ENCODE measurements at regions not wholly inside any gene's neighbourhood (a gene's known extent, or its start where the extent isn't known, plus 50 kb on each side); places are given as distances from the start of the nearest gene placed in this dataset.

- Mint-ChIP-seq H3K27ac (no peak overlapping the region), H3K4me1 (no peaks in the 10 kb centered on the region), H3K27me3 (no peaks in the 10 kb centered on the region), H3K9me3 (no peaks in the 10 kb centered on the region), H3K4me3 (no peak overlapping the region), H3K36me3 (ENCODE audit: low read depth) (no peaks in the 10 kb centered on the region)
- DNase-seq, result no peak
- ChIA-PET CTCF (interaction anchor here (0.6 kb wide), 1 partner anchor 91 kb away, joined by 3 read pairs; no protein-coding TSS in a partner anchor), POLR2A (no interaction called here)
Observed at GRCh38 chr7:85464042-85464651, 277.3 kb upstream of the SEMA3D start.

- H3K36me3 Mint-ChIP-seq (ENCODE audit: low read depth), result no peaks in the 10 kb centered on the region
- H3K9me3 Mint-ChIP-seq, result no peaks in the 10 kb centered on the region
- no peaks in the 10 kb centered on the region for H3K4me1 Mint-ChIP-seq
- CTCF ChIA-PET, result no interaction called here
- DNase-seq, result no peak
- POLR2A ChIA-PET, result no interaction called here
- no peak overlapping the region for H3K4me3 Mint-ChIP-seq
- H3K27me3 Mint-ChIP-seq, result no peaks in the 10 kb centered on the region
- H3K27ac Mint-ChIP-seq, result no peak overlapping the region
Observed at GRCh38 chr7:85462671-85463070, 275.8 kb upstream of the SEMA3D start.

- no peaks in the 10 kb centered on the region for H3K4me1 Mint-ChIP-seq
Observed at GRCh38 chr7:85457911-85458310, 271.1 kb upstream of the SEMA3D start.

GRCh38 chr7:85456254-85456653, 269.4 kb upstream of the SEMA3D start:
- Mint-ChIP-seq H3K27me3 (no peaks in the 10 kb centered on the region), H3K27ac (no peak overlapping the region), H3K36me3 (ENCODE audit: low read depth) (no peaks in the 10 kb centered on the region), H3K9me3 (no peaks in the 10 kb centered on the region), H3K4me3 (no peak overlapping the region), H3K4me1 (no peaks in the 10 kb centered on the region)
- no peak for DNase-seq
- CTCF ChIA-PET, result no interaction called here
- POLR2A ChIA-PET, result no interaction called here

More at GRCh38 chr7:85457911-85458310, 271.1 kb upstream of the SEMA3D start:
- Mint-ChIP-seq H3K4me3 (no peak overlapping the region), H3K36me3 (ENCODE audit: low read depth) (no peaks in the 10 kb centered on the region), H3K9me3 (no peaks in the 10 kb centered on the region), H3K27ac (no peak overlapping the region), H3K27me3 (no peaks in the 10 kb centered on the region)
- CTCF ChIA-PET, result no interaction called here
- no peak for DNase-seq
- POLR2A ChIA-PET, result no interaction called here

- Mint-ChIP-seq H3K27ac (no peak overlapping the region), H3K36me3 (ENCODE audit: low read depth) (no peaks in the 10 kb centered on the region), H3K4me3 (no peak overlapping the region), H3K4me1 (no peaks in the 10 kb centered on the region), H3K9me3 (no peaks in the 10 kb centered on the region), H3K27me3 (no peaks in the 10 kb centered on the region)
- no peak for DNase-seq
- CTCF ChIA-PET, result no interaction called here
- POLR2A ChIA-PET, result no interaction called here
Observed at GRCh38 chr7:85454904-85455303, 268.0 kb upstream of the SEMA3D start.

- no peak for DNase-seq
- Mint-ChIP-seq H3K36me3 (ENCODE audit: low read depth) (no peaks in the 10 kb centered on the region), H3K27me3 (no peaks in the 10 kb centered on the region), H3K27ac (no peak overlapping the region), H3K9me3 (no peaks in the 10 kb centered on the region), H3K4me3 (no peak overlapping the region), H3K4me1 (no peaks in the 10 kb centered on the region)
- ChIA-PET CTCF (no interaction called here), POLR2A (no interaction called here)
Observed at GRCh38 chr7:85452674-85453073, 265.8 kb upstream of the SEMA3D start.

- no peaks in the 10 kb centered on the region for H3K27me3 Mint-ChIP-seq
- H3K27ac Mint-ChIP-seq, result no peak overlapping the region
- no peaks in the 10 kb centered on the region for H3K4me1 Mint-ChIP-seq
- CTCF ChIA-PET, result no interaction called here
- no peaks in the 10 kb centered on the region for H3K9me3 Mint-ChIP-seq
- POLR2A ChIA-PET, result no interaction called here
- DNase-seq, result no peak
- no peak overlapping the region for H3K4me3 Mint-ChIP-seq
- no peaks in the 10 kb centered on the region for H3K36me3 Mint-ChIP-seq (ENCODE audit: low read depth)
Observed at GRCh38 chr7:85449478-85449877, 262.6 kb upstream of the SEMA3D start.

- Mint-ChIP-seq H3K4me1 (no peaks in the 10 kb centered on the region), H3K4me3 (no peak overlapping the region), H3K36me3 (ENCODE audit: low read depth) (no peaks in the 10 kb centered on the region), H3K27me3 (no peaks in the 10 kb centered on the region), H3K9me3 (no peaks in the 10 kb centered on the region), H3K27ac (no peak overlapping the region)
- no peak for DNase-seq
- ChIA-PET CTCF (no interaction called here), POLR2A (no interaction called here)
Observed at GRCh38 chr7:85447004-85447403, 260.1 kb upstream of the SEMA3D start.

GRCh38 chr7:85426487-85426960, 239.7 kb upstream of the SEMA3D start:
- Mint-ChIP-seq H3K4me1 (no peaks in the 10 kb centered on the region), H3K4me3 (no peak overlapping the region), H3K27me3 (no peaks in the 10 kb centered on the region), H3K36me3 (ENCODE audit: low read depth) (no peaks in the 10 kb centered on the region), H3K27ac (no peak overlapping the region), H3K9me3 (no peaks in the 10 kb centered on the region)
- ChIA-PET CTCF (no interaction called here), POLR2A (no interaction called here)
- no peak for DNase-seq

GRCh38 chr7:85424298-85424697, 237.4 kb upstream of the SEMA3D start:
- Mint-ChIP-seq H3K27ac (no peak overlapping the region), H3K4me3 (no peak overlapping the region), H3K36me3 (ENCODE audit: low read depth) (no peaks in the 10 kb centered on the region), H3K9me3 (no peaks in the 10 kb centered on the region), H3K27me3 (no peaks in the 10 kb centered on the region), H3K4me1 (no peaks in the 10 kb centered on the region)
- POLR2A ChIA-PET, result no interaction called here
- no peak for DNase-seq
- CTCF ChIA-PET, result no interaction called here

- Mint-ChIP-seq H3K27me3 (no peaks in the 10 kb centered on the region), H3K27ac (no peak overlapping the region), H3K4me1 (no peaks in the 10 kb centered on the region), H3K9me3 (no peaks in the 10 kb centered on the region), H3K4me3 (no peak overlapping the region), H3K36me3 (ENCODE audit: low read depth) (no peaks in the 10 kb centered on the region)
- DNase-seq, result no peak
- ChIA-PET POLR2A (no interaction called here), CTCF (no interaction called here)
Observed at GRCh38 chr7:85423209-85423895, 236.5 kb upstream of the SEMA3D start.

GRCh38 chr7:85415743-85416142, 228.9 kb upstream of the SEMA3D start:
- POLR2A ChIA-PET, result no interaction called here
- no peaks in the 10 kb centered on the region for H3K4me1 Mint-ChIP-seq

GRCh38 chr7:85413718-85414117, 226.9 kb upstream of the SEMA3D start:
- Mint-ChIP-seq H3K4me3 (no peak overlapping the region), H3K27me3 (no peaks in the 10 kb centered on the region), H3K4me1 (no peaks in the 10 kb centered on the region), H3K36me3 (ENCODE audit: low read depth) (no peaks in the 10 kb centered on the region), H3K9me3 (no peaks in the 10 kb centered on the region), H3K27ac (no peak overlapping the region)
- CTCF ChIA-PET, result no interaction called here
- POLR2A ChIA-PET, result no interaction called here
- DNase-seq, result no peak

More at GRCh38 chr7:85415743-85416142, 228.9 kb upstream of the SEMA3D start:
- DNase-seq, result no peak
- H3K27ac Mint-ChIP-seq, result no peak overlapping the region
- CTCF ChIA-PET, result no interaction called here
- H3K4me3 Mint-ChIP-seq, result no peak overlapping the region
- H3K36me3 Mint-ChIP-seq (ENCODE audit: low read depth), result no peaks in the 10 kb centered on the region
- no peaks in the 10 kb centered on the region for H3K9me3 Mint-ChIP-seq
- H3K27me3 Mint-ChIP-seq, result no peaks in the 10 kb centered on the region

GRCh38 chr7:85412912-85413311, 226.1 kb upstream of the SEMA3D start:
- CTCF ChIA-PET, result no interaction called here
- Mint-ChIP-seq H3K4me1 (no peaks in the 10 kb centered on the region), H3K36me3 (ENCODE audit: low read depth) (no peaks in the 10 kb centered on the region), H3K27ac (no peak overlapping the region), H3K4me3 (no peak overlapping the region), H3K9me3 (no peaks in the 10 kb centered on the region), H3K27me3 (no peaks in the 10 kb centered on the region)
- POLR2A ChIA-PET, result no interaction called here
- no peak for DNase-seq

Data from activated CD4-positive, alpha-beta T cell treated with anti-CD3 and anti-CD28 coated beads, Interleukin-2, amount 10 ng/mL, durations not matched to agents 7 days and 5 days (primary cell).